ENCODE measurements at regions not wholly inside any gene's neighbourhood (a gene's known extent, or its start where the extent isn't known, plus 50 kb on each side); places are given as distances from the start of the nearest gene placed in this dataset.
A peak's percentile ranks its signal among the peaks of the same experiment; 100 is the strongest.

DNA sequence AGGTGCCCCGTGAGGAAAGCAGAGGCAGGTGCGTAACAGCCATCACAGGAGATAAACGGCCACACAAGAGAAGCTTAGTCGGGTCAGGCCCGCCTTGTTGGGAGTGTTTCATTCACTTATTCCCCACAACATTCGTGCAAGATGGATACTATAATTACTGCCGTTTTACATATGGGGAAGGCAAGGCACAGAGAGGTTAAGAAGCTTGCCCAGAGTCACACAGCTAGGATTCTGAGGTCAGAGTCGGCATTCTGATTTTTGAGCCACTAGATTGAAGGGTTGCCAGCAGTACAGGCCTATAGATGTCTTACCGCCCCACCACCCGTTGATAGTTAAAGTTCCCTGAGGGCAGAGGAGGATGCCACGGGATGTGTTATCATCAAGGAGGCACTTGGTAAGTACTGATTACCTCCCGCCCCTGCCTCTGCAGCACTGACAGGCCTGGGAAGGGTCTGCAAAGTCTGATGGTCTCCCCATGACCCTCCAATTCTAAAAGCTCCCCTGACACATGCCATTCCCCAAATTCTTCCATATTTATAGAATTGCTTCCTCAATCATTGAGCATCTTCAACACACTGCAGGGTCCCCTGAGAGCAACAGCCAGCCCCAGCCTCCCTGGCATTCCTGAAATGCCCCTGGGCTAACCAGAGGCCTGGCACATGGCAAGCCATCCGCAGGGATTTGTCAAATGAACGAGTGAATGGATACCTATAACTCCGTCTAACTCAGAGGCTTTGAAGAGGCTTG, 74.7 kb upstream of the CLDN14 start:
- no peaks in the 10 kb centered on the region for H3K36me3 ChIP-seq (ENCODE audit: control insufficient read depth, insufficient read depth, low read length)
- TF ChIP-seq ZNF589 (CRISPR knock-in tag; IDR thresholded peaks at IDR 0.05; ENCODE audit: low read depth) = no peak
- TF ChIP-seq SRSF1 (IDR thresholded peaks at IDR 0.05; ENCODE audit: low read depth, low read length) = no peak
- TF ChIP-seq ZFP36 (IDR thresholded peaks at IDR 0.05; ENCODE audit: low read depth, low read length, partially characterized antibody) = peak; percentile 67
- TF ChIP-seq, protein P1, sequence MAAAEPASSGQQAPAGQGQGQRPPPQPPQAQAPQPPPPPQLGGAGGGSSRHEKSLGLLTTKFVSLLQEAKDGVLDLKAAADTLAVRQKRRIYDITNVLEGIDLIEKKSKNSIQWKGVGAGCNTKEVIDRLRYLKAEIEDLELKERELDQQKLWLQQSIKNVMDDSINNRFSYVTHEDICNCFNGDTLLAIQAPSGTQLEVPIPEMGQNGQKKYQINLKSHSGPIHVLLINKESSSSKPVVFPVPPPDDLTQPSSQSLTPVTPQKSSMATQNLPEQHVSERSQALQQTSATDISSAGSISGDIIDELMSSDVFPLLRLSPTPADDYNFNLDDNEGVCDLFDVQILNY (CRISPR knock-in tag; IDR thresholded peaks at IDR 0.05) = no peak
- TF ChIP-seq ZNF253 (CRISPR knock-in tag; conservative IDR thresholded peaks at IDR 0.05) = no peak
- peak; percentile 61 for TF ChIP-seq RBM25 (IDR thresholded peaks at IDR 0.05; ENCODE audit: low read depth, low read length, severe bottlenecking)
- H4K20me1 ChIP-seq (replicated peaks; ENCODE audit: control insufficient read depth, insufficient read depth, low read length) = no peaks in the 10 kb centered on the region
- H3K79me2 ChIP-seq (ENCODE audit: control insufficient read depth, insufficient read depth, low read length) = no peaks in the 10 kb centered on the region
- ChIA-PET CTCF (ENCODE audit: low intra/inter-chr PET ratio) (no interaction called here), POLR2A (no interaction called here)
- FAIRE-seq (no peak), ATAC-seq (no peak), DNase-seq (ENCODE audit: extremely low read depth in 1 of 4, low spot score in 3 of 4) (no peak)
- H3K4me2 ChIP-seq (ENCODE audit: insufficient read depth, low read length) = no peak overlapping the region
- H3K27me3 ChIP-seq (ENCODE audit: control insufficient read depth in 2 of 2, insufficient read depth in 2 of 2, low read length in 2 of 2) = peaks cover 11 to 51% of the 10 kb centered on the region in 2 experiments; a peak in 4 of 5 replicates
- no peaks in the 10 kb centered on the region for H3K9me3 ChIP-seq (replicated peaks; ENCODE audit: control insufficient read depth, insufficient read depth, low read depth, low read length)
- 1% methylated on average over 15 of the region's 15 CpGs for WGBS (ENCODE audit: insufficient coverage, low coverage, missing lambda C conversion rate)
- H3K4me1 ChIP-seq (replicated peaks in 1 of 2; ENCODE audit: control insufficient read depth in 2 of 2, insufficient read depth in 2 of 2, low read length in 2 of 2) = no peaks in the 10 kb centered on the region
- H3K9me1 ChIP-seq (ENCODE audit: control insufficient read depth, insufficient read depth, low read length) = no peaks in the 10 kb centered on the region
- no TSS peak for BruUV-seq (replicated peaks)
- in situ Hi-C loops (cut with MboI) = no loop called here
- intact Hi-C loops (cut with micrococcal nuclease) = no loop called here
- no peak overlapping the region for H3K9ac ChIP-seq (ENCODE audit: insufficient read depth in 1 of 2, low read depth in 2 of 2, low read length in 2 of 2)
- no peak overlapping the region for H2AFZ ChIP-seq (ENCODE audit: low read depth, low read length)
- H3K27ac ChIP-seq (ENCODE audit: extremely low read depth, low read depth, low read length) = no peak overlapping the region
- H3K4me3 ChIP-seq = no peak overlapping the region
